CD14-positive monocyte (primary cell): ENCODE measurements at regions not wholly inside any gene's neighbourhood (a gene's known extent, or its start where the extent isn't known, plus 50 kb on each side); places are given as distances from the start of the nearest gene placed in this dataset.

Source experiments
- DNase-seq, 3 donors: peaks; one replicate each; pipeline ENCODE4 v3.0.0-alpha.2; 2011 to 2022
- H2AFZ ChIP-seq: 2 replicates; pipeline ENCODE4 v1.6.0; 2012; ENCODE audit warnings: mild to moderate bottlenecking, low read depth, low read length, inconsistent platforms; ENCODE audit not compliant: insufficient read depth, poor library complexity, severe bottlenecking
- H3K27ac ChIP-seq, 2 donors: 1 replicate in 1 of 2; 2 replicates in 1 of 2; pipeline ENCODE4 v1.5.1; 2012 to 2013; ENCODE audit warnings: low read length in 2 of 2, control low read depth in 1 of 2, inconsistent platforms in 1 of 2, low read depth in 1 of 2, mild to moderate bottlenecking in 1 of 2
- H3K27me3 ChIP-seq, 2 donors: one replicate each; pipeline versions ENCODE4 v1.6.0 to v1.6.1; 2011 to 2013; ENCODE audit warnings: low read length in 2 of 2; ENCODE audit not compliant: control insufficient read depth in 2 of 2, insufficient read depth in 2 of 2
- H3K36me3 ChIP-seq, 2 donors: replicated peaks in 1 of 2; 1 replicate in 1 of 2; 2 replicates in 1 of 2; pipeline versions ENCODE4 v1.5.1 to v1.6.1; 2012 to 2013; ENCODE audit warnings: low read length in 2 of 2, control low read depth in 1 of 2, inconsistent platforms in 1 of 2, mild to moderate bottlenecking in 1 of 2; ENCODE audit not compliant: insufficient read depth in 2 of 2, control insufficient read depth in 1 of 2
- H3K4me1 ChIP-seq, 2 donors: 1 replicate in 1 of 2; 2 replicates in 1 of 2; pipeline versions ENCODE4 v1.5.1 to v1.6.1; 2012 to 2013; ENCODE audit warnings: low read length in 2 of 2, control low read depth in 1 of 2, inconsistent platforms in 1 of 2, mild to moderate bottlenecking in 1 of 2, moderate library complexity in 1 of 2; ENCODE audit not compliant: insufficient read depth in 2 of 2, control insufficient read depth in 1 of 2
- H3K4me2 ChIP-seq: replicated peaks from 2 replicates; pipeline ENCODE3; 2012; ENCODE audit warnings: low read length, moderate library complexity, mild to moderate bottlenecking; ENCODE audit not compliant: poor library complexity, severe bottlenecking; ENCODE audit errors: extremely low read depth
- H3K4me3 ChIP-seq, 3 experiments: fragments of 200-600 bp in 1 of 3; sonication (generic) in 1 of 3; replicated peaks in 1 of 3; 1 replicate in 2 of 3; 2 replicates in 1 of 3; pipeline ENCODE4 v1.5.1; 2011 to 2013; ENCODE audit warnings: low read length in 3 of 3, mild to moderate bottlenecking in 3 of 3, control low read depth in 2 of 3, low read depth in 2 of 3, inconsistent platforms in 1 of 3, moderate library complexity in 1 of 3
- H3K79me2 ChIP-seq: 2 replicates; pipeline ENCODE4 v1.6.0; 2012; ENCODE audit warnings: mild to moderate bottlenecking, control low read depth, inconsistent platforms, low read length, moderate library complexity; ENCODE audit not compliant: insufficient read depth
- H3K9ac ChIP-seq: 2 replicates; pipeline ENCODE4 v1.6.0; 2017; ENCODE audit warnings: low read length, mild to moderate bottlenecking; ENCODE audit not compliant: insufficient read depth, poor library complexity, severe bottlenecking
- H3K9me3 ChIP-seq, 2 donors: replicated peaks in 1 of 2; 1 replicate in 1 of 2; 2 replicates in 1 of 2; pipeline versions ENCODE4 v1.5.1 to v1.6.1; 2012 to 2013; ENCODE audit warnings: low read length in 2 of 2, control low read depth in 1 of 2; ENCODE audit not compliant: control insufficient read depth in 1 of 2, insufficient read depth in 1 of 2
- H4K20me1 ChIP-seq: 2 replicates; pipeline ENCODE4 v1.6.0; 2012; ENCODE audit warnings: mild to moderate bottlenecking, low read length, control low read depth, moderate library complexity; ENCODE audit not compliant: insufficient read depth
- H3K27ac Mint-ChIP-seq, 7 donors: one replicate each; pipeline ENCODE4 v1.8.0; 2020; ENCODE audit warnings: mild to moderate bottlenecking in 7 of 7, mixed read lengths in 7 of 7, moderate library complexity in 6 of 7, inconsistent platforms in 2 of 7
- H3K27me3 Mint-ChIP-seq, 3 donors: one replicate each; pipeline ENCODE4 v1.8.0; 2021 to 2022; ENCODE audit warnings: low read depth in 3 of 3, mild to moderate bottlenecking in 3 of 3, mixed read lengths in 3 of 3, moderate library complexity in 3 of 3, inconsistent platforms in 1 of 3
- H3K36me3 Mint-ChIP-seq, 2 donors: one replicate each; pipeline ENCODE4 v1.8.0; 2020; ENCODE audit warnings: mixed read lengths in 2 of 2, inconsistent platforms in 1 of 2, mild to moderate bottlenecking in 1 of 2
- H3K4me1 Mint-ChIP-seq: one replicate; pipeline ENCODE4 v1.8.0; 2020; ENCODE audit warnings: mild to moderate bottlenecking, mixed read lengths
- H3K4me3 Mint-ChIP-seq, 2 donors: one replicate each; pipeline ENCODE4 v1.8.0; 2020; ENCODE audit warnings: mild to moderate bottlenecking in 2 of 2, mixed read lengths in 2 of 2, moderate library complexity in 1 of 2
- H3K9me3 Mint-ChIP-seq, 7 donors: one replicate each; pipeline ENCODE4 v1.8.0; 2020 to 2022; ENCODE audit warnings: mixed read lengths in 7 of 7, mild to moderate bottlenecking in 6 of 7, moderate library complexity in 6 of 7, inconsistent platforms in 2 of 7
- CTCF ChIP-seq: fragments of 200-600 bp; IDR thresholded peaks from one replicate; pipeline ENCODE4 v1.8.0; 2022; ENCODE audit warnings: antibody characterized with exemption, mild to moderate bottlenecking
- WGBS: methylation state at CpG from one replicate; pipeline ENCODE4 v1.1.5; 2013; ENCODE audit warnings: missing lambda C conversion rate; ENCODE audit not compliant: insufficient coverage; 5-methylcytosine and 5-hydroxymethylcytosine counted together
- intact Hi-C, 2 donors: fragments of 100-400 bp; cut with micrococcal nuclease; formaldehyde crosslinking; loops; one replicate each; pipeline versions ENCODE4 v1.15.0 to v1.15.1; 2023

GRCh38 chr9:88051138-88051537 is 76.8 kb upstream of the CDK20 start:
- H3K79me2 ChIP-seq, result no peaks in the 10 kb centered on the region
- WGBS, result 100% methylated on average over 3 of the region's 8 CpGs
- peaks cover 0 to 3% (median 2%) of the 10 kb centered on the region in 3 donors for H3K27me3 Mint-ChIP-seq
- intact Hi-C loops, result no loop called here
- no peak overlapping the region for H2AFZ ChIP-seq
- H3K4me2 ChIP-seq, result no peak overlapping the region
- H3K9me3 Mint-ChIP-seq, result peaks cover 4 to 25% (median 10%) of the 10 kb centered on the region in 7 donors
- H3K4me1 ChIP-seq, result no peaks in the 10 kb centered on the region
- H3K9me3 ChIP-seq, result peaks cover 0 to 6% of the 10 kb centered on the region in 2 donors
- no peaks in the 10 kb centered on the region for H3K36me3 ChIP-seq
- no peaks in the 10 kb centered on the region for H3K27me3 ChIP-seq
- TF ChIP-seq CTCF, result no peak
- H3K27ac ChIP-seq, result no peak overlapping the region
- H3K9ac ChIP-seq, result no peak overlapping the region
- H4K20me1 ChIP-seq, result no peaks in the 10 kb centered on the region
- no peak overlapping the region for H3K4me3 ChIP-seq
- peaks cover 3% of the 10 kb centered on the region for H3K4me1 Mint-ChIP-seq
- H3K27ac Mint-ChIP-seq, result no peak overlapping the region
- no peak overlapping the region for H3K4me3 Mint-ChIP-seq
- no peaks in the 10 kb centered on the region for H3K36me3 Mint-ChIP-seq
- no peak for DNase-seq

DNA sequence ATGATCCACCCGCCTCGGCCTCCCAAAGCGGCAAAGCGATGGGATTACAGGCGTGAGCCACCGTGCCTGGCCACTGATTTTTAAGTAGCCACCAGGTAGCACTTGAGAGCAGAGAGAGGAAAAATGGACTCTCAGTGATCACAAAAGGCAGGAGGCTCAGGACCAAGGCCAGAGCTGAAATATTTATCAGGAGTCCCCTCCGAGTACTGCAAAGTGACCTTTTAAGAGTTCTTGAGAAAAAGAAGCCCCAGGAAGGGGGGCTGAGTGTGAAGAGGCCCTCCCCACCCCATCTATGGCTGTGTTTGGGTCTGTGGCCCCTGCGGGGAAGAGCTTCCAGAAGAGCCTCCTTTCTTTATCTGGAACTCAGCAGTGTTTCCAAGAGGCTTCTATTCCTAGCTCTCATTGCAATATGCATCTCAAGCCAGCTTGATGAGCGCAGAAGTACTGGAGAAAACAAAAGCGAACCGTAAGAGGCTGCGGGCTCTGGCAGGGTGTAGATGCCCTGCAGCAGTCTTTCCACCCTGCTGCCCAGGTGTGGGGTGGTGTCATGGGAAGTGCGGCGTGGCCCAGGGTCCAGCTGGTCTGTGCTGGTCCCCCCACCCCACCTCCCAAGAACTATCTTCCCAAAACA is 75.5 kb upstream of the CDK20 start:
- Histone ChIP-seq H3K27me3 (no peaks in the 10 kb centered on the region), H3K36me3 (no peaks in the 10 kb centered on the region), H3K4me2 (no peak overlapping the region), H3K79me2 (no peaks in the 10 kb centered on the region), H3K4me3 (no peak overlapping the region), H2AFZ (peak overlapping the region; percentile 17), H3K9ac (no peak overlapping the region), H3K9me3 (peaks cover 4 to 16% of the 10 kb centered on the region in 2 donors), H3K27ac (no peak overlapping the region), H3K4me1 (no peaks in the 10 kb centered on the region), H4K20me1 (no peaks in the 10 kb centered on the region)
- Mint-ChIP-seq H3K27me3 (peaks cover 0 to 2% (median 1%) of the 10 kb centered on the region in 3 donors), H3K36me3 (no peaks in the 10 kb centered on the region), H3K9me3 (peaks cover 11 to 30% (median 15%) of the 10 kb centered on the region in 7 donors), H3K27ac (peak overlapping the region in 1 of 7 donors; percentile 18), H3K4me1 (peaks cover 3% of the 10 kb centered on the region), H3K4me3 (no peak overlapping the region)
- intact Hi-C loops, result no loop called here
- WGBS, result 94% methylated on average over 8 of the region's 14 CpGs
- no peak for TF ChIP-seq CTCF
- no peak for DNase-seq
